ENCODE measurements at regions not wholly inside any gene's neighbourhood (a gene's known extent, or its start where the extent isn't known, plus 50 kb on each side); places are given as distances from the start of the nearest gene placed in this dataset.
"Not testable (repeated sequence)": the region's sequence is repeated elsewhere in the genome, so short reads cannot be mapped to it uniquely, and the experiment has no call there.

DNA sequence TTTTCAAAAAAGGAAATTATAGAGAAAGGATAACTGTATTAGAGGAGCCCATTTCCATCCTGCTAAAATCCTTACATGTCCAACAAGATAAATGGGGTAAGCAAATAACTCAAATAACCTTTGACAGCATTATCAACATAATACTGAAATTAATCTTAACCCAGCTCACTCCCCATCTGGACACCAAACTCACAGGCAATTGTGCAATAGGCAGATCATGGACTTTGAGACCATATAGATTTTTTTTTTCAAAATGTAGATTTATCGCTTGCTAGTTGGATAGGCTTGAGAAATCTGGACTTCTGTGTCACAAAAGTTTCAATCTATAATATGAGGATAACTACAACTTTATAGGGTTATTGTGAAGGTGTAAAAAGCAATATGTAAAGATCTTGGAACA lies 134.4 kb upstream of the ASCC3 start:
- DNase-seq: no peak

GRCh38 chr6:101016163-101016562 lies 135.0 kb upstream of the ASCC3 start:
- DNase-seq: peak; percentile 4

DNA sequence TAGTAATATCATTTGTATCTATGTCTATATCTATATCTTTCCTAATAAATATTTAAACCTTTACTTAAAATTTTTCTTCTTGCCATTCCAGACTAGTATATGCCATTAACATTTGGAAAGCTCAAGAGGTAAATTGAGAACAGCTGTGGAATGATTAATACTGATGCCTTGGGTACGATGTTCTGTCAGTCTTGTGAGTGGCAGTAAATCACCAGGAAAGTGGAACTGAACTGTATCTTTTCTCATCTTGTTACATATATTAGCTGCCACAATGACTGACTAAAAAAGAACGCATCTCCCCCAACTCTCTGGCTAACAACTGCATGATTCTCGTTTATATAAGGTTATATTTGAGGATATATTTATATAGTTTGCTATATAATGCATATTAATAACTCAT lies 137.0 kb upstream of the ASCC3 start:
- no peak for DNase-seq

GRCh38 chr6:101021504-101021903 lies 140.4 kb upstream of the ASCC3 start:
- no peak for DNase-seq

DNA sequence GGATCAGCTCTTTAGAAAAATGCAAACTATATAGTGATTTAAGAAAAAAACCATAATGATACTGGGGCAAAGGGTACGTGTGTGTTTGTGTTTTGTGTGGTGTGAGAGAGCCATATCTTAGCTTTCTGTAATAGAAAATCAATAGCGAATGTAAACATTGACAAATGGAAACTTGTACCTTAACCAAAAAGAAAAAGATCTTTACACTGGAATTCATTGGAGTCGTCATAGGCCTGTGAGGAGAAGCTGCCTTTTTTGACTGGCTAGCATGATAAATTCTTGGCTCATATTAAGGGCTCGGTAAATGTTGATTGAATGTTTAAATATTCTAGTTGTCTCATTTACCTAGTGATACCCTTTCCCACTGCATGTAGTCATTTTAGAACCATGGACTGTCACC lies 161.8 kb upstream of the ASCC3 start:
- DNase-seq: no peak

DNA sequence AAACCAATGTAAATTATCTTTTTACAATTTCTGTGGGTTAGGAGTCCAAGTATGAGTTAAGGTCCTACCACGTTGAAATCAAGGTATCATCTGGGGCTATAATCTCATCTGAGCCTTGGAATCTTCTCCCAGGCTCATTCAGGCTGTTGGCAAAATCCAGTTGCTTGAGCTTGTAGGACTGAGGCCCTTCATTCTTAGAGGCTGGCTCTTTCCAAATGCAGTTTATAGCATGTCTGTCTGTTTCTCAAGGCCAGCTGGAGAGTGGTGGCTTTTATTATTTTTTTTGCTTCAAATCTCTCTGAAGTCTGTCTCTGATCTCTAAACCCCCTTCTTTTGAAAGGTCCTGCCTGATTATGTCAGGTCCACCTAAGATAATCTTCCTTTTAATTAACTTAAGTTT lies 177.2 kb upstream of the ASCC3 start:
- no peak for DNase-seq

DNA sequence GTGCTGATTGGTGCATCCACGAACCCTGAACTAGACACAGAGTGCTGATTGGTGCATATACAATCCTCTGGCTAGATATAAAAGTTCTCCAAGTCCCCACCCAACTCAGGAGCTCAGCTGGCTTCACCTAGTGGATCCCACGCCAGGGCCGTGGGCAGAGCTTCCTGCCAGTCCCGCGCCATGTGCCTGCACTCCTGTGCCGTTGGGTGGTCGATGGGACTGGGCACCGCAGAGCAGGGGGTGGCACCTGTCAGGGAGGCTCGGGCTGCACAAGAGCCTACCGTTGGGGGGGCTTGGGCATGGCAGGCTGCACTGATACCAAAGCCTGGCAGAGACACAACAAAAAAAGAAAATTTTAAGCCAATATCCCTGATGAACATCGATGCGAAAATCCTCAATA lies 185.4 kb upstream of the ASCC3 start:
- no peak for DNase-seq

DNA sequence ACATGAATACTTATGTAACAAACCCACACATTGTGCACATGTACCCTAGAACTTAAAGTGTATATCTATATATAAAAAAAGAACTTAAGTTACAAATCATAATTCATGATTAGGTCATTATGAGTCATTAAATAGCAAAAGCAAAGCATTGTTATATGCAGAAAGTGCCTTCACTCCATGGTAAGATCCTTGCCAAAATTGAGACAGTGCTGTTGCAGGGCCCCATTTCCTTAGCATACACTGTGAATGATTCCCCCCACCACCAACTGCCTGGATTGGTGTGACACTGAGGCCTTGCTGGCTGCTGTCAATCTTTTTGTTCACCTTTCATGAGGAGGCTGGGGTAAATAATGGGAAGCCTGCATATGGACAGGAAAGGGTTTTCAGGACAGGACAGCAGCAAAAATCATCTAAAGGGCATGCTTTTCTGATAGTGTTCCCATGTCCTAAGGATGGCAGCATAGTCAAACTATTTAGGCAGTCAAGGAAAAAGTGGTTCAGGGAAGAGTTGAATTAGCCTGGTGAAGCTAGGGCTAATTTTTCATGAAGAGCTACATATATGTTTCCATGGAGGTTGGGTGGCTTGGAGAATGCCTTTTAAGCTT lies 188.2 kb upstream of the ASCC3 start:
- DNase-seq: no peak

GRCh38 chr6:101070044-101070608 lies 189.0 kb upstream of the ASCC3 start:
- DNase-seq: no peak

GRCh38 chr6:101077344-101077743 lies 196.2 kb upstream of the ASCC3 start:
- DNase-seq: no peak

DNA sequence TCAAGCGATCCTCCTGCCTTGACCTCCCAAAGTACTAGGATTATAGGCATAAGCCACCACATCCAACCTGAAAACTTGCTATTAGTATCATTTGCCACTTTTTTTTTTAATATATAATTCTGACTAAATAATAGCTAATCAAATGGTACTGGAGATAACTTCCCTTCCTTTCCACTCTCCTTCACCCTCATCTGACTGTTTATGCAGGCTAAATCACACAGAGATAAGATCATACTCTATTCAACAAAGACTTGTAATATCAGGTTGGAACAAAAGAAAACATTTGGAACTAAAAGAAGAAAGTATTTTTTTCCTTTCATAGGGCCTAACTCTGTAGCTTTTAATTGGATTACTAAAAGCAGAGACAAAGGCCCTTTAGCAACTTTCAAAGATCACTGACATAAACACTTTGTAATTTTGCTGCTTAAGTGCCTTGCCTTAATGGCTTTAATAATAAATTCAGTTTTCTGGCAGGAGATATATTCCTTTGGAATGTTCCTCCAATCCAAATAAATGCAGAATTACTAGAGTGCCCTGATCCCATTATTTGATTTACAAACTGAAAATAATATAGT lies 198.7 kb upstream of the ASCC3 start:
- DNase-seq: no peak

DNA sequence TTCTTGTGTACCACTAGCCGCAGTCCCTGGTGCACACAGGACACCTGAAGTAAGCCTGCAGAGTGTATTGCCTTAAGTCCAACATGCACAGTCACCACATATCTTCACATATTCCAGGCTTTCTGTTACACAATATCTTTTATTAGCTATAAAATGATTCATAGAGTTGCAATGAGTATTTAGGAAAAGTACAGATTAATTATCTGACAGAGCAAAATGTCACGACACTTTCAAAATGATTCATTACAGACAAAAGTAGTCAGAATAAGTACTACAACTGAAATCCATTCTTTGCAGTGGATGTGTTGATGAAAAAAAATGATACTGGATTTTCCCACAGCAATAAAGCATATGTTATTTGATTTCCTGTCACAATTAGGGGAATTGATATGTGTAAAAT lies 199.5 kb upstream of the ASCC3 start:
- DNase-seq: no peak

DNA sequence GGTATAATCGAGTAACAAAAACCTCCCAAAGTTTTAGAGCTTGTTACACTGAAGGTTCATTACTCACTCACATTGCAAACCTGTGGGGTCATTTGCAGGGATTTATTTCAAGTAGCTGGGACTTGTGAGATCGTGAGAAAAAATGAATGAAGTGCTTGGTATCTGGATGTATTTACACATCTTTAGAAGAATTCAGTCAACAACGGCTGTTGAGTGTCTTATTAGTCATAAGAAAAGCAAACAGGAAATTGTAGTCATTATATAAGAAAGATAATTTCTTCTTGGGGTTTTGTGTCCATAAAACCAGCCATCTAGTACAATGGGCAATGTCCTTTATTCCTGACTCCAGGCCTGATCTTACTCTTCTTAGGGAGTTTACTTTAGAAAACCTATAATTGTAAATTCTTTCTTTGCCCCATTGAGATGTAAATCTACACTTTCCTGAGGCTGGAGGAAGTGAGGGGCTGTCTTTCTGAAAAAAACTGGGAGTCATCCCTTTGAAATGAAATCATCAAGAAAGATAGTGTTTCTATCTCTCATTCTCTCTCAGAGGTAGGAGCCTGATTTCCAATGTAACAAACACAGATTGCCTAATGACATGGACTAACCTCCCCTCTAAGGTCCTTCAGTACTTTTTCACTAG lies 202.5 kb upstream of the ASCC3 start:
- DNase-seq: no peak

- no peak for DNase-seq
Measured at GRCh38 chr6:101085327-101085726, 204.2 kb upstream of the ASCC3 start.

DNA sequence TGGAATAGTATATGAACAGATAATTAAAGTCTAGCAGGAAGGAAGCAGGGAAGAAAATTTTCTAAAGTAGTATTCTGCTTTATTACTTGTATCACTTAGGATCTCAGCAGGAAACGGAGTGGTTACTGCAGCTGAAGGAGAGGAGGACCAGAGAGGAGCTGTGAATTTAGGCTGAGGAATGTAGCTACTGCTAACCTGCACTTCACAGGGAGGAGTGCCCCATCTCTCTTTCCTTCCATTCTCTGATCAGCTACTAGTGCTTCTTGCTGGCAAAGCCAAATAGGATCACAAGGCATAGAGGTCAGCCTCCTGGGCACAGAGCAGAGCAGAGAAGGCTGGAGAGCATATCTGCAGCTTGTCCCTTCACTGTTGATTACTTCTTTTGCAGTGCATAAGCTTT lies 205.3 kb upstream of the ASCC3 start:
- no peak for DNase-seq

GRCh38 chr6:101088594-101088993 lies 207.5 kb upstream of the ASCC3 start:
- DNase-seq: no peak

- no peak for DNase-seq
Measured at GRCh38 chr6:101089640-101090039, 208.5 kb upstream of the ASCC3 start.

DNA sequence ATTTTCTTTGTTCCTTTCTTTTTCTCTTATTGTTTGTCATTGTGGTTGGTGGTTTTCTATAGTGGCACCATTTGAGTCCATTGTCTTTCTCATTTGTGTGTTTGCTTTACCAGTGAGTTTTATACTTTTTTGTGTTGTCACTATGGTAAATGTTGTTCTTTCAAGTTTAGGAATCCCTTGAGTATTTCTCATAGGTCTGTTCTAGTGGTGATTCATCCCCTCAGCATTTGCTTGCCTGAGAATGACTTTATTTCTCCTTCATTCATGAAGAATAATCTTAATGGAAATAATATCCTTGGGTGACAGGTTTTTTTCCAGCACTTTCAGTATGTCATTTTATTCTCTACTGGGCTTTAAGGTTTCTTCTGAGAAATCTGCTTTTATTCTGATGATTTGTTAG lies 209.2 kb upstream of the ASCC3 start:
- no peak for DNase-seq

DNA sequence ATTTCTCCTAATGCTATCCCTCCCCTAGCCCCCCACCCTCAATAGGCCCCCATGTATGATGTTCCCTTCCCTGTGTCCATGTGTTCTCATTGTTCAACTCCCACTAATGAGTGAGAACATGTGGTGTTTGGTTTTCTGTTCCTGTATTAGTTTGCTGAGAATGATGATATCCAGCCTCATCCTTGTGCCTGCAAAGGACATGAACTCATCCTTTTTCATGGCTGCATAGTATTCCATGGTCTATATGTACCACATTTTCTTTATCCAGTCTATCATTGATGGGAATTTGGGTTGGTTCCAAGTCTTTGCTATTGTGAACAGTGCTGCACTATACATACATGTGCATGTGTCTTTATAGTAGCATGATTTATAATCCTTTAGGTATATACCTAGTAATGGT lies 217.5 kb upstream of the ASCC3 start:
- DNase-seq: not testable (repeated sequence)

GRCh38 chr6:101102702-101103101 lies 221.6 kb upstream of the ASCC3 start:
- DNase-seq: no peak

GRCh38 chr6:101108286-101108685 lies 227.2 kb upstream of the ASCC3 start:
- no peak for DNase-seq

- no peak for DNase-seq
Measured at GRCh38 chr6:101110814-101111213, 229.7 kb upstream of the ASCC3 start.

DNA sequence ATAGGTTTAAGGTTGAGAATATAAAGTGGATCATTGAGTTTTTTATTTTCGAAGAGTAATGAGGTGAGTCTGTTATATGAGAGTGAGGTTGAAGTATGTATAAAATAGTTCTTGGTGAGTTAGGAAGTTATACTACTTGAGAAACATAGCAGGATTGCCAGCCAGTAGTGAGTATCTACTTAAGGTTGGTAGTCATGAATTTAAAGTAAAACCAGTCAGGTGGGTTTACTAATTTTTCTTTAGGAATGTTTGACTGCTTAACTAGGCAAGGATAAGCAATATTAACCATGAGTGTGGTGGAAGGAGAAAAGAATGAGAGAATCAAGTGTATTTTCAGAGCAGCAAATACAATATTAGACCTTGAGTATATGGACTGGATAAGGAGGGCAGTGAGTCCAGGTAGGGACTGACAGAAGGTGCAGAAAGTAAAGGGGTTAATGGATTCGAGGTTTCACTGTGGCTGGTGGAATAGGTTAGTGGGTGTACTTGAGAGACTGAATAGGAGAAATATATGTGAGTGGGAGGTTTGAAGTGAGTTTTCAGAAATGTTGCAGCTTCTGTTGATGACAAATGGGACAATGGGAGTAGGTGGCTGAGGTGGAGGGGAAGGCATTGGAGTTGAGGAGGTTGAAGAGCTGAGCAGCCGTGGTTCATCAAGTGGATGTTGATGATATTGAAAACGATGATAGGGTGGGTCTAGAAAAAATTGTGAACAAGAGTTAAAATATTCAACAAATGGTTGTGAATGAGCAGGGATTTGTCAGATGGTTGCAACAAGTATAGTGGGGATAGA lies 232.5 kb upstream of the ASCC3 start:
- no peak for DNase-seq

DNA sequence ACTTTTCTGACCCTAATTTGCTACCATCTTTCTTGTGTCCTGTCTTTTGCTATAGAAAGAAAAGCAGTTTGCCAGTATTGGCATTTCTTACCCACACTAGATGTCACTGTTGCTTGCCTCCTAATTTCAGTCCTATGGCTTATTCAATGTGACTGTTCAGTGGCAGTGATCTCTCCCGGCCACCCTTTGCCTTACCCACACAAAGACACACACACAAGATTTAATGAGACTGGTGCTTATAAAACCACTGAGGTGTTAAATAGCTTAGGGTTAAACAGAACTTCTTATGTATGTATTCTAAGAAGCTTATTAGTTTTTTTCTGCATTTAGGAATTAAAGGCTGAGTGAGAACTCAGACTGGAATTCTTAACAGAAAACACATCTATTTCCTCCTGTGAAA lies 233.6 kb upstream of the ASCC3 start:
- DNase-seq: peak; percentile 60

Measured in NCI-H446 treated with DMSO at 0.1 percent for 48 hours (cell line).